Ascending aorta (tissue), 2 donors: ENCODE measurements at regions not wholly inside any gene's neighbourhood (a gene's known extent, or its start where the extent isn't known, plus 50 kb on each side); places are given as distances from the start of the nearest gene placed in this dataset.

Source experiments
- DNase-seq, 2 donors: peaks; one replicate each; pipeline ENCODE4 v3.0.0-alpha.2; 2019; ENCODE audit warnings: low spot score in 2 of 2
- H3K27ac ChIP-seq, 2 donors: fragments of 200-600 bp; sonication (generic); one replicate each; pipeline ENCODE4 v1.5.1; 2016 to 2017; ENCODE audit warnings: mild to moderate bottlenecking in 1 of 2
- H3K27me3 ChIP-seq: fragments of 200-600 bp; sonication (generic); one replicate; pipeline ENCODE4 v1.5.1; 2017
- H3K36me3 ChIP-seq, 2 donors: fragments of 200-600 bp; sonication (generic); one replicate each; pipeline ENCODE4 v1.5.1; 2016
- H3K4me1 ChIP-seq, 2 donors: fragments of 200-600 bp; sonication (generic); one replicate each; pipeline ENCODE4 v1.5.1; 2016 to 2017; ENCODE audit warnings: mild to moderate bottlenecking in 1 of 2
- H3K4me3 ChIP-seq, 2 donors: fragments of 200-600 bp; sonication (generic); one replicate each; pipeline ENCODE4 v1.5.1; 2016 to 2017; ENCODE audit warnings: mild to moderate bottlenecking in 1 of 2
- H3K9me3 ChIP-seq, 2 donors: fragments of 200-600 bp; sonication (generic); one replicate each; pipeline ENCODE4 v1.5.1; 2016
- CTCF ChIP-seq, 3 experiments: fragments of 200-600 bp in 2 of 3; fragments of 450-650 bp in 1 of 3; sonication (generic) in 2 of 3; IDR thresholded peaks; one replicate each; pipeline ENCODE4 v1.5.1; 2016 to 2019; ENCODE audit warnings: antibody characterized with exemption in 3 of 3, mild to moderate bottlenecking in 1 of 3, moderate library complexity in 1 of 3
- intact Hi-C: fragments of 100-400 bp; cut with DNase I; formaldehyde crosslinking; loops from one replicate; pipeline ENCODE4 v1.15.1; 2023

- Histone ChIP-seq H3K9me3 (no peaks in the 10 kb centered on the region), H3K4me3 (no peak overlapping the region), H3K4me1 (no peaks in the 10 kb centered on the region), H3K27ac (no peak overlapping the region), H3K36me3 (no peaks in the 10 kb centered on the region), H3K27me3 (no peaks in the 10 kb centered on the region)
- no peak for DNase-seq
- no peak for TF ChIP-seq CTCF (IDR thresholded peaks at IDR 0.05)
- intact Hi-C loops, result no loop called here
Observed at GRCh38 chr1:229001467-229002011, 266.3 kb downstream of the RHOU start.

- no peak for TF ChIP-seq CTCF (IDR thresholded peaks at IDR 0.05)
- no peaks in the 10 kb centered on the region for H3K4me1 ChIP-seq
- intact Hi-C loops, result no loop called here
- no peak overlapping the region for H3K27ac ChIP-seq
- H3K36me3 ChIP-seq, result no peaks in the 10 kb centered on the region
- no peaks in the 10 kb centered on the region for H3K27me3 ChIP-seq
- DNase-seq, result no peak
- no peak overlapping the region for H3K4me3 ChIP-seq
- no peaks in the 10 kb centered on the region for H3K9me3 ChIP-seq
Observed at GRCh38 chr1:229002037-229002436, 266.8 kb downstream of the RHOU start.

GRCh38 chr1:229002451-229002960 lies 267.2 kb downstream of the RHOU start:
- Histone ChIP-seq H3K36me3 (no peaks in the 10 kb centered on the region), H3K27ac (no peak overlapping the region), H3K27me3 (no peaks in the 10 kb centered on the region), H3K4me3 (no peak overlapping the region), H3K4me1 (no peaks in the 10 kb centered on the region), H3K9me3 (no peaks in the 10 kb centered on the region)
- no peak for DNase-seq
- intact Hi-C loops, result no loop called here
- TF ChIP-seq CTCF (IDR thresholded peaks at IDR 0.05), result no peak

GRCh38 chr1:229003233-229004031 lies 267.5 kb upstream of the RAB4A start:
- peak in 1 of 2 donors; percentile 77 for DNase-seq
- Histone ChIP-seq H3K36me3 (no peaks in the 10 kb centered on the region), H3K9me3 (no peaks in the 10 kb centered on the region), H3K27me3 (no peaks in the 10 kb centered on the region), H3K27ac (peak overlapping the region; percentile 54 to 79), H3K4me3 (no peak overlapping the region), H3K4me1 (no peaks in the 10 kb centered on the region)
- TF ChIP-seq CTCF (IDR thresholded peaks at IDR 0.05), result no peak
- intact Hi-C loops, result no loop called here

- H3K36me3 ChIP-seq, result no peaks in the 10 kb centered on the region
- no peak for DNase-seq
- H3K27me3 ChIP-seq, result no peaks in the 10 kb centered on the region
- intact Hi-C loops, result no loop called here
- peak overlapping the region; percentile 54 to 79 for H3K27ac ChIP-seq
- TF ChIP-seq CTCF (IDR thresholded peaks at IDR 0.05), result no peak
- no peak overlapping the region for H3K4me3 ChIP-seq
- no peaks in the 10 kb centered on the region for H3K4me1 ChIP-seq
- H3K9me3 ChIP-seq, result no peaks in the 10 kb centered on the region
Observed at GRCh38 chr1:229004066-229004833, 266.7 kb upstream of the RAB4A start.
